ENCODE measurements at regions not wholly inside any gene's neighbourhood (a gene's known extent, or its start where the extent isn't known, plus 50 kb on each side); places are given as distances from the start of the nearest gene placed in this dataset.

DNA sequence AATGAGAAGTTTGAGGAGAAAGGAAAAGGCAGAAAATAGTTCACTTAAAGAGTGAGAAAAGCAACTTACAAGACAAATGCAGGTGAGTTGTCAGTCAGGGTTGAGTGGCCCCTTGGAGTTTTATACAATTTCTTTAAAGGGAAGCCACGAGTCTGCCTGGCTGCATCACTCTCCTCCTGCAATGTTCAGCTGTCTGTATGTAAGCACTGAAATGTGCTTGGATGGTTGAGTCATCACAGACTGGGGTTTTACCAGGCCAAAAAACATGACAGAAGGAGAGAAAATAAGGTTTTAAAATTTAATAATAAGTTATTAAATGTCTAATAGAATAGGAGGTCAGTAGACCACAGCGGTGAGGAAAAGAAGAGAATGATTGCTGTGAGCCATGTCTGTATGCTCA, 51.0 kb upstream of the FGF14 start:
- TF ChIP-seq CTCF (IDR thresholded peaks at IDR 0.05) = no peak
- no peak for TF ChIP-seq POLR2AphosphoS5 (IDR thresholded peaks at IDR 0.05)
- TF ChIP-seq POLR2A (IDR thresholded peaks at IDR 0.05) = no peak

Data from breast epithelium (tissue), 3 donors.